Upper lobe of right lung (tissue), 1 donor: ENCODE measurements at regions not wholly inside any gene's neighbourhood (a gene's known extent, or its start where the extent isn't known, plus 50 kb on each side); places are given as distances from the start of the nearest gene placed in this dataset.

Source experiments
- ATAC-seq: fragments of 200-7000 bp; cut with Tn5 transposase; one replicate; pipeline ENCODE4 v1.9.1; 2020; ENCODE audit warnings: mild to moderate bottlenecking, moderate library complexity
- DNase-seq: peaks from one replicate; pipeline ENCODE4 v3.0.0-alpha.2; 2020
- H3K27ac ChIP-seq: fragments of 200-600 bp; one replicate; pipeline ENCODE4 v1.8.0; 2022
- H3K27me3 ChIP-seq: fragments of 200-600 bp; one replicate; pipeline ENCODE4 v1.8.0; 2022; ENCODE audit warnings: mild to moderate bottlenecking
- H3K36me3 ChIP-seq: fragments of 200-600 bp; one replicate; pipeline ENCODE4 v1.8.0; 2022
- H3K4me1 ChIP-seq: fragments of 200-600 bp; one replicate; pipeline ENCODE4 v1.8.0; 2022
- H3K4me3 ChIP-seq: fragments of 200-600 bp; one replicate; pipeline ENCODE4 v1.8.0; 2022; ENCODE audit warnings: mild to moderate bottlenecking
- H3K9me3 ChIP-seq: fragments of 200-600 bp; one replicate; pipeline ENCODE4 v1.8.0; 2022
- intact Hi-C: fragments of 100-400 bp; cut with DNase I; formaldehyde crosslinking; loops from one replicate; pipeline ENCODE4 v1.11.0; 2022
- TF ChIP-seq, protein P1 (sequence below): fragments of 200-600 bp; IDR thresholded peaks from one replicate; pipeline ENCODE4 v1.8.0; 2022; ENCODE audit warnings: antibody characterized with exemption
- donor health status: DM: no; HTN: yes; CAD: no; lungs with severe emphysema.

DNA sequence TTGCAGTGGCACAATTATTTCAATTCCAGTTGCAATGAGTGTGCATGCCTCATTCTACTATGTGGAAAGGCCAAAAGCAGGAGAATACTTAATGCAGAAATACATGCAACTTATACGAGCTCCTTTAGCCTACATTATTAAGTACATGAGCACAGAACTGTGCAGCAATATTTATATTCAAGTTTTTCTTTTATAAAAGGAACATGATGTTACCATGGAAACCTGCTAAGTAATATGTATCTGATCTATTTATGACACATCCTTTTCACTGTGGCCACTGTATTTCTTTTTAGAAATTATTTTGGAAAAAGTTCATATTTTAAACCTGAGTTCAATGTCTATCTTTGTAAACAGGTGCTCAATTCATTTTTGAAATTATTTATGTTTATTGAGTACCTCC is 88.9 kb downstream of the ELAPOR2 start:
- DNase-seq = no peak

DNA sequence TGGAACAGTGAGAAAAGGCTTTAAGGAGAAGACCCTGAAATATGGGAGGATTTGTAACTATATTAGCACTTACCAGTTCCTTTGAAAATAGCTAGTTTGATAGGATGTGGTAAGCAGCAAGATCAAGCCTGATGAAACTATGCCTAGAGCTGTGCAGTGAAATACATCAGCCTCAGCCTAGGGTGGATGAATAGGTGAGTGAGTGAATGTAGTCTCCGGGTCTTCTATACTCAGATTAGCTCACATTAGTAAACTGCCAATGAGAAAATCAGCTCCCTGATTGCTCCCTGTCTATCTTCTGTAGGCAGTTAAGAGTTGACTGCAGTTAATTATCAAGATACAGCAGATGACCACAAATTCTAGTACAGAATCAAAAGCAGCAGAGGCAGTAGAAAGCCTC is 89.6 kb downstream of the ELAPOR2 start:
- intact Hi-C loops = no loop called here
- no peak overlapping the region for H3K27ac ChIP-seq
- TF ChIP-seq, protein P1, sequence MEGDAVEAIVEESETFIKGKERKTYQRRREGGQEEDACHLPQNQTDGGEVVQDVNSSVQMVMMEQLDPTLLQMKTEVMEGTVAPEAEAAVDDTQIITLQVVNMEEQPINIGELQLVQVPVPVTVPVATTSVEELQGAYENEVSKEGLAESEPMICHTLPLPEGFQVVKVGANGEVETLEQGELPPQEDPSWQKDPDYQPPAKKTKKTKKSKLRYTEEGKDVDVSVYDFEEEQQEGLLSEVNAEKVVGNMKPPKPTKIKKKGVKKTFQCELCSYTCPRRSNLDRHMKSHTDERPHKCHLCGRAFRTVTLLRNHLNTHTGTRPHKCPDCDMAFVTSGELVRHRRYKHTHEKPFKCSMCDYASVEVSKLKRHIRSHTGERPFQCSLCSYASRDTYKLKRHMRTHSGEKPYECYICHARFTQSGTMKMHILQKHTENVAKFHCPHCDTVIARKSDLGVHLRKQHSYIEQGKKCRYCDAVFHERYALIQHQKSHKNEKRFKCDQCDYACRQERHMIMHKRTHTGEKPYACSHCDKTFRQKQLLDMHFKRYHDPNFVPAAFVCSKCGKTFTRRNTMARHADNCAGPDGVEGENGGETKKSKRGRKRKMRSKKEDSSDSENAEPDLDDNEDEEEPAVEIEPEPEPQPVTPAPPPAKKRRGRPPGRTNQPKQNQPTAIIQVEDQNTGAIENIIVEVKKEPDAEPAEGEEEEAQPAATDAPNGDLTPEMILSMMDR = no peak
- H3K9me3 ChIP-seq = no peaks in the 10 kb centered on the region
- H3K4me1 ChIP-seq = no peaks in the 10 kb centered on the region
- DNase-seq = no peak
- no peaks in the 10 kb centered on the region for H3K36me3 ChIP-seq
- no peaks in the 10 kb centered on the region for H3K27me3 ChIP-seq
- no peak overlapping the region for H3K4me3 ChIP-seq
- no peak for ATAC-seq

More for the DNA sequence above, 88.9 kb downstream of the ELAPOR2 start:
- Histone ChIP-seq H3K27ac (no peak overlapping the region), H3K4me3 (no peak overlapping the region), H3K4me1 (no peaks in the 10 kb centered on the region), H3K9me3 (no peaks in the 10 kb centered on the region), H3K27me3 (no peaks in the 10 kb centered on the region), H3K36me3 (no peaks in the 10 kb centered on the region)
- TF ChIP-seq, protein P1 = no peak
- intact Hi-C loops = no loop called here
- no peak for ATAC-seq

DNA sequence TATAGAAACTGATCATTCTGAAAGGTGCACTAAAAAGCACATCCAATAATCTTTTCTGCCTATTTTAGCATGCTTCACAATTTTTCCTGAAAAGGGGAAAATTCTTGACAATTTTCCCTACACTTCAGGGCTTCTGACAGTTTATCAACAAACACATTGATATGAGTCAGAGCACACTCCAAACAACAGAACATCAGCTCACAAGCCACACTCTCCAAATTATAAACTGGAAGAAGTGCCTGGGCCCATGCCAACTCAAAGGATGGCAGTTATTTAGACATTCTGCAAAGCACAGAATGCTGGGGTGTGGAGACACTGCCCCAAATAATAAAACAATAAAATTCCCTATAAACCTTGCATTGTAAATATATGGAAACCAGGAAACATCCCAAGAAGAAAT is 90.8 kb downstream of the ELAPOR2 start:
- Histone ChIP-seq H3K4me1 (no peaks in the 10 kb centered on the region), H3K9me3 (no peaks in the 10 kb centered on the region), H3K27ac (no peak overlapping the region), H3K36me3 (no peaks in the 10 kb centered on the region), H3K4me3 (no peak overlapping the region), H3K27me3 (no peaks in the 10 kb centered on the region)
- intact Hi-C loops = no loop called here
- TF ChIP-seq, protein P1 = no peak
- ATAC-seq (no peak), DNase-seq (no peak)

DNA sequence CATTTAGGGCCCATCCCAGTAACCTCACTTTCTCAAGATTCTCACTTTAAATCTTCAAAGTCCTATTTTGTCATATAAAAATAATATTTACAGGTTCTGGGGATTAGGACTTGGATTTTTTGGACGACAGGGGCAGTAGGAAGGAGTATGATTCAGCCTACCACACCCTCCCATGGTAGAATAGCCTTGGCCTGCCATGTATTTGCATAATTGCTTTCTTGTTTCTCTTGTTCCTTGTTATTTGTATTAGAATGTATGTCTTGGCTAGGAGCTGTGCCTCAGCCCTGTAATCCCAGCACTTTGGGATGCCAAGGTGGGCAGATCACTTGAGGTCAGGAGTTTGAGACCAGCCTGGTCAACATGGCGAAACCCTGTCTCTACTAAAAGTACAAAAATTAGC is 92.5 kb downstream of the ELAPOR2 start:
- Histone ChIP-seq H3K4me1 (no peaks in the 10 kb centered on the region), H3K36me3 (no peaks in the 10 kb centered on the region), H3K9me3 (no peaks in the 10 kb centered on the region), H3K27me3 (no peaks in the 10 kb centered on the region), H3K4me3 (no peak overlapping the region), H3K27ac (no peak overlapping the region)
- ATAC-seq (no peak), DNase-seq (no peak)
- intact Hi-C loops = no loop called here
- TF ChIP-seq, protein P1 = no peak

DNA sequence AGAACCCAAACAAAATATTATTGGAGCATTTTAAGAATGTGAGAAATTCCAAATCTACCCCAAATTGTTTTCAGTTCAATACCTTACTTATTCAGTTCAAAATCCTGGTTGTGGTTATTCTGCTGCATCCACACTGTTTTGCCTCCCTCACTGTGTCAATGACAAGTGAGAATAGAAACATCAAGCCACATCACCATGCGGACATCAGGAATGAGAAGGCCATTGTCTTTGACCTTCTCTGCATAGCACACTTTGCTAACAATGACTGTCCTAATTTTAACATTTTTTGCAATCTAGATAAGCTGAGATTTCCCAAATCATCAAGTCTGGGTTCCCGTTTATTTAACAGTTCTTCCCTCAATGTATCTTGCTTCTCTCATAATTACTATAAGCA is 93.7 kb downstream of the ELAPOR2 start:
- DNase-seq (no peak), ATAC-seq (no peak)
- H3K36me3 ChIP-seq = no peaks in the 10 kb centered on the region
- no peak overlapping the region for H3K4me3 ChIP-seq
- intact Hi-C loops = no loop called here
- no peaks in the 10 kb centered on the region for H3K9me3 ChIP-seq
- H3K4me1 ChIP-seq = no peaks in the 10 kb centered on the region
- no peaks in the 10 kb centered on the region for H3K27me3 ChIP-seq
- TF ChIP-seq, protein P1 = no peak
- H3K27ac ChIP-seq = no peak overlapping the region
